ENCODE measurements at regions not wholly inside any gene's neighbourhood (a gene's known extent, or its start where the extent isn't known, plus 50 kb on each side); places are given as distances from the start of the nearest gene placed in this dataset.
"Not testable (repeated sequence)": the region's sequence is repeated elsewhere in the genome, so short reads cannot be mapped to it uniquely, and the experiment has no call there.

DNA sequence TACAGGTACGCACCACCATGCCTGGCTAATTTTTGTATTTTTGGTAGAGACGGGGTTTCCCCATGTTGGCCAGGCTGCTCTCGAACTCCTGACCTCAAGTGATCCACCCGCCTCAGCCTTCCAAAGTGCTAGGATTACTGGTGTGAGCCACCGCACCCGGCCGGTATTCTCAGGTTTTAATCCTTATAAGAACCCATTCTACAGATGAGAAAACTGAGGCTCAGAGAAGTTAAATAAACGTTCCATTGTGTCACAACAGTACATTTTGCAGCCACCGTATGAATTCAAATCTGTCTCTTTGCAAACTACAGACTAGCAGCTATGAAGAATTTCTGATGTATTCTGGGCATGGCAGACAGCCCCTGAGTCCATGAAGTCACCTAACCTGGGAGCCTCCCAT, 60.9 kb upstream of the LAPTM4A start:
- POLR2A ChIA-PET, CTCF ChIA-PET: not testable (repeated sequence)

DNA sequence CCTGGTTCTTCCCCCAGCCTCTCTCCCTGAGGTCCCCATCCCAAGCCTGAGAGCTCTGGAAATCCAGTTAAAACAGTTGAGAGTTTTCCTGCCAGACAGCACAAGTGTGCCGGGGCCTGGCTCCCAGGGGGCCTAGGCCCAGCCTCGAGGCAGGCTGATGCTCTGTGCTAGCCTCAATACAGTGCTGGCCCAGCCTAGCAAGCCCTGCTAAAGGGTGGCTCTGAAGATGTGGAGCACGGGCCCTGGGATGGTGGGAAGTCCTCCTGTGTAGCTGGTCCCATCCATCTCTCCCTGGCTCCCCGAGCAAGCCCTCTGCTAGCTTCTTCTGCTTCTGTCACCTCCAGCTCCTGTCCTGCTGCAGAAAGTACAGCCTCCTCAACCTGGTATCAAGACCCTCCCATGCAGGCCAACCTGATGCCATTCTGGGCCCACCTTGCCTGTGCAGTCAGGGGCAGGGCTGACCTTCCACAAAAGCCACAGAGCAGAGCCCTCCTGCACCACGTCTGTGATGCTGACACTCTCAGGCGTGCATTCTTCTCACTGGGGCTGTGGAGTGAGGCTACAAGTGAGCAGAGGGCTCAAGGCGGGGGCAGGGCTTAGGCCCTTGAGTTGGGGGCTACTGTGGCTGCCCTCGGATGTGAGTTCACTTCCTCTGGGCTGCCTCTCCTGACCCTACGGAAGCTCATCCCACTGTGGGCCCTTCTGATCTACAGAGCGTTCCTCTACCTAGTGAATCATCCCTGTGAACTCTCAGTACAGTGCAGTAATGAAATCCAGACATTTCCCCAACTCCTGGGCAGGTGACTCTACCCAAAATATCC, 60.1 kb upstream of the LAPTM4A start:
- ChIA-PET CTCF (no interaction called here), POLR2A (no interaction called here)

DNA sequence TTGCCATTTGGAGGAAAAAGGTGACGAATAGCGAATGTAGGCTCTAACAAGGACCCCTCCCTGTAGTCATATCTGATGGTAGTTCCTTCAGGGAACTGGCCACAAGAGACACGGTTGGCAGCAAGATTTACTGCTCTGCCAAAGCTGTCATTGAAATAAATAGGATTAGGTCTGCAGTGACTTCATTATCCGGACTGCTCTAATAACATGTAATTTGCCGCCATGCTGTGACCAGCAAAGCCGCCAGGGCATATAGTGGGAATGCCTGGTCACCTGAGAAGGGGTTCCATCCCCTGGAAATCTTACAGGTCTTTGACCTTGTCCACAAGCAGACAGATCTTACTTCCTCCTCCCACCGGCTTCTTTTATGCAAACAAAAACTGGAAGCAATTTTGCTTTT, 59.4 kb upstream of the LAPTM4A start:
- POLR2A ChIA-PET: no interaction called here
- CTCF ChIA-PET: no interaction called here

DNA sequence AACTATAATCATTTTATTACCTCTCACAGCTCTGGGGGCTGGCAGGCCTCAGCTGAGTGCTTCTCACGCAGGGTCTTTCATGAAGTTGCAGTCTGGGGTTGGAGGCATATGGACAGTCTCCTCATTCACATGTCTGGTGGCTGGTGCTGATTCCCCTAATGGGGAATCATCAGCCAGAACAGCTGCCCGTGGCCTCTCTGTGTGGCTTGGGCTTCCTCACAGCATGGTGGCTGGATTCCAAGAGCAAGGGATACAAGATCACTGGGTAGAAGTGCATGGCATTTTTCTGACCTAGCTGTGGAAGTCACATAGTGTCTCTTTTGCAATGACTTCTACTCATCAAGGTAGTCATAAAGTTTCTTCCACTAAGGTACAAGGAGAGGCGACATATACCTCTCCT, 59.0 kb upstream of the LAPTM4A start:
- ChIA-PET POLR2A (no interaction called here), CTCF (no interaction called here)

DNA sequence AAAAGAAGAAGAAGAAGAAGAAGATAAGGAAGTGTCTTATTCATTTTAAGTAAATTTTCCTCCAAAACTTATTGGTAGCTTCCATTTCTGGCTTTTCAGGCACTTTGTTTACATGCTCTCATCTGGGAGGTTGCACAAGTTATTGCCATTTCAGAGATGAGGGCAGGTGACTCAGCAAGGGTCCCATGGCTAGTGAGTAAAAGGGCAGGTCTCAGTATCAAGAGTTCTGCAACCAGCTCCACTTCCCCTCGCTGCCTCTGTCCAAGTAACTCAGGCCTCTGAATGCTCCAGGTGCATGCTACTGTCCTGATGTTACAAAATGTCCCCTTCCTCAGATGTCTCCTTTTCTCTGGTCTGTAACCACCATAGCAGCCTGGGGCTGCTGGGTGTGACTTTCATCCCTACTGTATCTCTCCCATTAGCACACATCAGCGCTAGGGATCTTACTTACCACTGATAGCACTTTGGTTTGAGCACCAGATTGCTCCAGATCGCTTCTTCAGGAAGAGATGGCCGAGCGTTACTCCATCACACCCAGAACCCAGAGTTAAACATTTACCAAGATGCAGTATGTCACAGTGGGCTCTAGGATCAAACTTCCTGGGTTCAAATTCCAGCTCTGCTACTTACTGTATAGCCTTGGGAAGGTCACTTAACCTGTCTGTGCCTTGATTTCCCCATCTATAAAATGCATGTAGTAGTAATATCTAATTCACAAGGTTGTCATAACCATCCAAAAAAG, 57.4 kb upstream of the LAPTM4A start:
- CTCF ChIA-PET: interaction anchor here (0.7 to 1.0 kb wide), 2 partner anchors 226 to 302 kb away, joined by 3 read pairs; no protein-coding TSS in a partner anchor
- POLR2A ChIA-PET: no interaction called here

DNA sequence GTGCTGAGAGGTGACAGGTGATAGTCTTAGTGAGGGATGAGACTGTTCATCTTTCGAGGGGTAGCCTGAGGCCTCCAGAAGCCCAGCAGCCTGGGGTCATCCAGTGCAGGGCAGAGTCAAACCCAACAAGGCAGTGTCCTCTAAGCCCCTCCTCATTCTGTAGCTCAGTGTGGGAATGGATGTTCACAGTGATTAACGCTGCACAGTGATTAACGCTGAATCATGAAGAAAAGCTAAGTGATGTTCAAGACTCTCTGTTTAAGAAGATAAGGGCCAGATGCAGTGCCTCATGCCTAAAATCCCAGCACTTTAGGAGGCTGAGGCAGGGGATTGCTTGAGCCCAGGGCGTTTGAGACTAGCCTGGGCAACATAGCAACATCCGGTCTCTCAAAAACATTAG, 56.3 kb upstream of the LAPTM4A start:
- CTCF ChIA-PET: interaction anchor here (0.7 kb wide), 2 partner anchors 38 to 184 kb away, joined by 3 to 4 read pairs; no protein-coding TSS in a partner anchor
- POLR2A ChIA-PET: no interaction called here

DNA sequence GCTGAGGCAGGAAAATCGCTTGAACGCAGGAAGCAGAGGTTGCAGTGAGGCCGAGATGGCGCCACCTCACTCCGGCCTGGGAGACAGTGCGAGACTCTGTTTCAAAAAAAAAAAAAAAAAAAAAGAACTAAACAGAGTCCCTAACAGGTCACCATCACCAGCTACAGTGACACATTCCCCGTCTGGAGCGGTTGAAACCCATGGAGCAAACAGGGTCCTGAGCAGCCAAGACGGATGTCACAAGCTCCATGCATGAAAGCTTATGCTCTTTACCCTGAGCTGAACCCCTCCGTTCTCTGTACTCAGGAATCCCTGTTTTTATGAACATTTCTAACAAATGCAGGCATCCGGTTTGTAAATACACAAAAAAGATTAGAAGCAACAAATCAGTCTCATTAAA, 55.9 kb upstream of the LAPTM4A start:
- ChIA-PET CTCF (interaction anchor here (0.7 kb wide), 2 partner anchors 39 to 184 kb away, joined by 3 to 4 read pairs; no protein-coding TSS in a partner anchor), POLR2A (no interaction called here)

DNA sequence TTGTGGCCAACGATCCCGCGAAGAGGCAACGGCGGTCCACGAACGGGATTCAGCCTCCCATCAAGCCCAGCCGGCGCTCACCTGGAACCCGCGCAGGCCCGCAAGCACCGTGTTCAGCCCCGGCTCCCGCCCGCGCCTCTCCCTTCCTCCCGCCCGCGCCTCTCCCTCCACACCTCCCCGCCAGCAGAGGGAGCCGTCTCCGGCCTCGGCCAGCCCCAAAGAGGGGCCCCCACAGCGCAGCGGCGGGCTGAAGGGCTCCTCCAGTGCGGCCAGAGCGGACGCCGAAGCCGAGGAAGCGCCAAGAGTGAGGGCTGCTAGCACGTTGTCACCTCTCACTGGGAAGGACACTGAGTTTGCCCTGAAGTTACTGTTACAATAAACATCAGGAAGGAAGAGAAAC, 55.3 kb upstream of the LAPTM4A start:
- CTCF ChIA-PET: interaction anchor here (0.6 to 1.5 kb wide), 2 partner anchors 15 to 188 kb away, joined by 3 to 4 read pairs; no protein-coding TSS in a partner anchor
- POLR2A ChIA-PET: no interaction called here

DNA sequence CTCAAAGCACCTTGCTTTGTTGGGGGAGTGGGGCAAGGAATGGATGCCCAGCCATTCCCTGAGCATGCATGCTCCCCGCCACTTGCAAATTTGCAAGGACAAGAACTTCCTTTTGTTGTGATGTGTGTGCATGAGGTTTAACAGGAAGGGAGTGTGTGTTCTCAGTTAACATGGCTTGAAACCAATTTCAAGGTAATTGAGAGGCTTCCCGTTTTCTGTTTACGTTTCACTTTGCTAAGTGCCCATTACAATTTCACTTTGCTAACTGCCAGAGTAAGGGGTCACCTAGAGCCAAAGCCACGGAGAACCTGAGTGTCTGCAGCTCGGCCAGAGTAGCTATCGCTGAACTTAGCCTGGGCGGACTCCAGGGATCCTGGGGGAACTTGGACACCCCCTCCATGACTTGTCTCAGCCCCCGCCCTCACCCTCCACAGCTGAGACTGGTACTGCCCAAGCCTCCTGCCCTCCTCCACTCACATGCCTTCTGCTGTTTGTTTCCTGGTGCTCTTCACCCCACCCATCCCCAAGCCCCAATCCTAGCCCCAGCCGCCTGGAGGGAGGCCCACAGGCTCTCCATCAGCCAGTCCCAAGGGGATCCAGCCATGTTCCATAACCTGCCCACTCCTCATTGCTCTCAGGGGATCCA, 53.6 kb upstream of the LAPTM4A start:
- CTCF ChIA-PET: interaction anchor here (0.9 to 1.5 kb wide), 2 partner anchors 10 to 14 kb away, joined by 3 to 4 read pairs; no protein-coding TSS in a partner anchor
- POLR2A ChIA-PET: no interaction called here

DNA sequence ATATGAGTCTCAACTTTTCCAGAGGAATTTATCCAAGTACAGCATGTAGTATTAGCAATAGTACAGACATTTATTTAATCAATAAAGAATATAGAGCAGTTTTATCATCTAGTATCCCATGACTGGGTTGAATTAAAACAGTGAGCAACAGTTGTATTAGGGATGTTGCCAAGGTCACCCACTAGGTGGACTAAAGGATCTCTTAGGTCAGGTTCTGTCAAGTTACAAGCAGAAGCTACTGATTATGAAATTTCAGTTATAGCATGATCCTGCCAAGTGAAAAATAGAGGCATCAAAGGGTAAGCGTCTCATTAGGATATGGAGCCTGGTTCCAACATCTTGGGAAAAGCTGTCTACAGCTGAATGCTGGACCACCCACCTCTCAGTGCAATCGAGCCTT, 52.1 kb upstream of the LAPTM4A start:
- POLR2A ChIA-PET: no interaction called here
- CTCF ChIA-PET: no interaction called here
